Endothelial cell (in vitro differentiated cells): ENCODE measurements at regions not wholly inside any gene's neighbourhood (a gene's known extent, or its start where the extent isn't known, plus 50 kb on each side); places are given as distances from the start of the nearest gene placed in this dataset.
"Not testable (repeated sequence)": the region's sequence is repeated elsewhere in the genome, so short reads cannot be mapped to it uniquely, and the experiment has no call there.

Experiments
- DNase-seq: peaks from one replicate; pipeline ENCODE4 v3.0.0; 2021; ENCODE audit warnings: low spot score
- H3K27ac Mint-ChIP-seq: one replicate; pipeline ENCODE4 v1.8.0; 2021; ENCODE audit warnings: mixed read lengths, inconsistent platforms; ENCODE audit not compliant: unreplicated experiment
- H3K27me3 Mint-ChIP-seq: one replicate; pipeline ENCODE4 v1.8.0; 2021; ENCODE audit warnings: mild to moderate bottlenecking, moderate library complexity, mixed read lengths, inconsistent platforms; ENCODE audit not compliant: unreplicated experiment
- H3K36me3 Mint-ChIP-seq: one replicate; pipeline ENCODE4 v1.8.0; 2021; ENCODE audit warnings: mild to moderate bottlenecking, low read depth, mixed read lengths, inconsistent platforms; ENCODE audit not compliant: unreplicated experiment
- H3K4me1 Mint-ChIP-seq: one replicate; pipeline ENCODE4 v1.8.0; 2021; ENCODE audit warnings: mild to moderate bottlenecking, mixed read lengths, inconsistent platforms; ENCODE audit not compliant: unreplicated experiment
- H3K4me3 Mint-ChIP-seq: one replicate; pipeline ENCODE4 v1.8.0; 2021; ENCODE audit warnings: mild to moderate bottlenecking, mixed read lengths, inconsistent platforms; ENCODE audit not compliant: unreplicated experiment
- H3K9me3 Mint-ChIP-seq: one replicate; pipeline ENCODE4 v1.8.0; 2021; ENCODE audit warnings: mixed read lengths, inconsistent platforms; ENCODE audit not compliant: unreplicated experiment
- CTCF ChIP-seq: fragments of 200-600 bp; sonication (generic); IDR thresholded peaks from one replicate; pipeline ENCODE4 v1.5.0; 2021; ENCODE audit warnings: antibody characterized with exemption; ENCODE audit not compliant: unreplicated experiment

DNA sequence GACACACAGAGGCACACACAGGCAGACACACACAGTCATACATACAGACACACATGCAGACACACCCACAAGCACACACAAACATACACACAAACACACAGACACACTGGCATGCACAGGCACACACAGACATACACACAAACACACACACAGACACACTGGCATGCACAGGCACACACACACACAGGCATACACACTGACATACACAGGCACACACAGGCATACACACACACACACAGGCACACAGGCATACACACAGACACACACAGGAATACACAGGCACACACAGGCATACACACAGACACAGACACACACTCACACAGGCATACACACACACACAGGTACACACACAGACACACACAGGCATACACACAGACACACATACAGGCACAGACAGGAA, 340.7 kb upstream of the VSTM2A start:
- H3K27ac Mint-ChIP-seq: no peak overlapping the region
- H3K27me3 Mint-ChIP-seq: no peaks in the 10 kb centered on the region
- H3K9me3 Mint-ChIP-seq: no peaks in the 10 kb centered on the region
- TF ChIP-seq CTCF: no peak
- no peaks in the 10 kb centered on the region for H3K36me3 Mint-ChIP-seq
- no peak overlapping the region for H3K4me3 Mint-ChIP-seq
- H3K4me1 Mint-ChIP-seq: no peaks in the 10 kb centered on the region
- no peak for DNase-seq

DNA sequence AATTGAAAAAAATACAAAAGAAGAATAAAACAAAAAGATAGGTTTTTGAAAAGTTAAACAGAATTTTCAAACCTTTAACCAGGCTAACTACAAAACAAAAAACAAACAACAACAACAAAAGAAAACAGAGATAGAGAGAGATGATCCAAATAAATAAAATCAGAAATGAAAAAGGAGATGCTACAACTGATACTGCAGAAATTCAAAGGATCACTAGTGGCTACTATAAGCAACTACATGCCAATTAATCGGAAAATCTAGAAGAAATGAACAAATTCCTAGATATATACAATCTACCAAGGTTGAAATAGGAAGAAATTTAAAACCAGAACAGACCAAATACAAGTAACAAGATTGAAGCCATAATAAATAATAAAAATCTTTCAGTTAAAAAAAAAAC, 326.8 kb upstream of the VSTM2A start:
- no peak for DNase-seq
- no peak for TF ChIP-seq CTCF
- Mint-ChIP-seq H3K4me1 (no peaks in the 10 kb centered on the region), H3K27me3 (no peaks in the 10 kb centered on the region), H3K27ac (no peak overlapping the region), H3K9me3 (no peaks in the 10 kb centered on the region), H3K36me3 (no peaks in the 10 kb centered on the region), H3K4me3 (no peak overlapping the region)

- not testable (repeated sequence) for H3K27me3 Mint-ChIP-seq, H3K9me3 Mint-ChIP-seq, H3K27ac Mint-ChIP-seq, H3K4me3 Mint-ChIP-seq, DNase-seq, H3K4me1 Mint-ChIP-seq, H3K36me3 Mint-ChIP-seq
Observed at GRCh38 chr7:54226030-54226429, 316.1 kb upstream of the VSTM2A start.

DNA sequence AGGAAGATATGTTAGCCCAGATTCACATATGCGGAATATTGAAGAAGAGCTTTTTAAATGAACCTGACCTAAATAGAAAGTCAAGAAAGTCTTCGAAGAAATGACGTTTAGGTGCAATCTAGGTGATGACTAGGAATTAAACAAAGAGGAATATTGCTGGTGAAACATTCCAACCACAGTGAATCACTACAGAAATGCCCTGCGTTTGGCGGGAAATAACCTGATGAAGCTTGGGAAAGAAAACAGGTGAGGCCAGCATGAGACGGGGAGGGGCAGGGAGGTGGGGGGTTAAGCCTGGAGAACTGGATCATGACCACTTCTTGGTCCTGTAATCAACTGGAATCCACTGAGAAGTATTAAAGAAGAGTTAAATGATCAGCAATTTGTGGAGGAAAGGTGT, 299.4 kb upstream of the VSTM2A start:
- Mint-ChIP-seq H3K4me1 (no peaks in the 10 kb centered on the region), H3K36me3 (no peaks in the 10 kb centered on the region)
- DNase-seq: no peak

DNA sequence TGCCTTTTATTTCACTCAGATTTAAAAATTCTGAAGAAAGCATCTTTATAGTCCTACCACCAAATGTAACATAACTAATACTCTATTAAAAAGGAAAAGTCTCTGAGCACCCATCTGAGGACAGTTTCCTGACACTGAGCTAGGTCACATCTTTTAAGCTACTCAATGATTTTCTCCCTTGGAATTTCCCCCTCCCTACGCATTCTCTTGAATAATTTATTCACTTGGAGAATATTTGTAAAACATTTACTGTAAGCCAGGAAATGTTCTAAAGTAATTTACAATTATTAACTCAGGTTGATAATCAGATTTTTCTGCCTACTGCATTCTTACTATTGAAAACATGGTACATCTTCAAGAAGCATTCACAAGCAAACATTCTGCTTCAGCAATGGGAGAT, 297.2 kb upstream of the VSTM2A start:
- Mint-ChIP-seq H3K9me3 (no peaks in the 10 kb centered on the region), H3K27ac (no peak overlapping the region), H3K36me3 (no peaks in the 10 kb centered on the region), H3K4me3 (no peak overlapping the region), H3K27me3 (no peaks in the 10 kb centered on the region), H3K4me1 (no peaks in the 10 kb centered on the region)
- DNase-seq: no peak
- no peak for TF ChIP-seq CTCF

More for the DNA sequence above, 299.4 kb upstream of the VSTM2A start:
- Mint-ChIP-seq H3K27me3 (no peaks in the 10 kb centered on the region), H3K27ac (no peak overlapping the region), H3K9me3 (no peaks in the 10 kb centered on the region), H3K4me3 (no peak overlapping the region)
- no peak for TF ChIP-seq CTCF

DNA sequence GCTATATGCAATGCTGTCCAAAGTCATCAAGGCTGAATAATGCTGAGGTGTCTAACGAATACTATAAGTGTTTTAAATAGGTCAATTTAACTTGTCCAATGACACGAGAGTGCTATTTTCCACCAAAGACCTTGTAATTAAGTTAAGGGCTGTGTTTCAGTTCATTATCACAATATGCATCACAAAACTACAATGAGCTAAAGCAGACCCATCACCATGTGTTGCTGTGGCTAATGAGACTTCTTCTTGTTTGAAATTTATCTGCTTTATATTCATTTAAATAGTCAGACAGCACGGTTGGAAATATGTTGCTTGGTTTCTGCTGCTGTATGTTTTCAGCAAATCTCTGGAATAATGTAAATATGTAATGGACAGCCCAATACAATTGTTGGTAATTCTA, 292.5 kb upstream of the VSTM2A start:
- DNase-seq: no peak
- Mint-ChIP-seq H3K36me3 (no peaks in the 10 kb centered on the region), H3K27ac (no peak overlapping the region), H3K4me1 (no peaks in the 10 kb centered on the region), H3K4me3 (no peak overlapping the region), H3K27me3 (no peaks in the 10 kb centered on the region), H3K9me3 (no peaks in the 10 kb centered on the region)
- no peak for TF ChIP-seq CTCF
